Activated naive CD8-positive, alpha-beta T cell treated with anti-CD3 and anti-CD28 coated beads, Interleukin-2, amount 50 U/mL, for 24 hours (primary cell): ENCODE measurements at regions not wholly inside any gene's neighbourhood (a gene's known extent, or its start where the extent isn't known, plus 50 kb on each side); places are given as distances from the start of the nearest gene placed in this dataset.
A peak's percentile ranks its signal among the peaks of the same experiment; 100 is the strongest.
"Not testable (repeated sequence)": the region's sequence is repeated elsewhere in the genome, so short reads cannot be mapped to it uniquely, and the experiment has no call there.

Experiments used
- ATAC-seq: fragments of 150-1000 bp; cut with Tn5 transposase; one replicate; pipeline ENCODE4 v1.10.0; 2021
- DNase-seq: peaks from one replicate; pipeline ENCODE4 v3.0.0; 2021
- H3K27ac Mint-ChIP-seq: one replicate; pipeline ENCODE4 v1.8.0; 2021; ENCODE audit warnings: mild to moderate bottlenecking, mixed read lengths
- H3K27me3 Mint-ChIP-seq: one replicate; pipeline ENCODE4 v1.8.0; 2021; ENCODE audit warnings: mixed read lengths
- H3K36me3 Mint-ChIP-seq: one replicate; pipeline ENCODE4 v1.8.0; 2021; ENCODE audit warnings: low read depth, mixed read lengths
- H3K4me1 Mint-ChIP-seq: one replicate; pipeline ENCODE4 v1.8.0; 2021; ENCODE audit warnings: mixed read lengths
- H3K4me3 Mint-ChIP-seq: one replicate; pipeline ENCODE4 v1.8.0; 2021; ENCODE audit warnings: mild to moderate bottlenecking, moderate library complexity, mixed read lengths
- H3K9me3 Mint-ChIP-seq: one replicate; pipeline ENCODE4 v1.8.0; 2021; ENCODE audit warnings: mixed read lengths

DNA sequence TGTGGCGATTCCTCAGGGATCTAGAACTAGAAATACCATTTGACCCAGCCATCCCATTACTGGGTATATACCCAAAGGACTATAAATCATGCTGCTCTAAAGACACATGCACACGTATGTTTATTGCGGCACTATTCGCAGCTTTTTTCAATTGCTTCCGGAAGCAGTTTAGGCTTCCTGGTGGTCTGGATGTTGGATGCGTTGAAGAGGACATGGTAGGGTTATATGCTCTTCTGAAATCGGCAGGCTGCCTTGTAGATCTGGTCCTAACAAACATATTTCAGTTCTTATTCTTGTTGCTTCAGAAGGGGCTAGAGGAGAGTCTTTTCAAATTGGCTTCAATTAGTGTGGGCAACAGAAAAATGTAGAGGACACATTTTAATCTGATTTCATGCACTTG, 243.4 kb downstream of the TMA16 start:
- not testable (repeated sequence) for H3K27me3 Mint-ChIP-seq, H3K4me1 Mint-ChIP-seq, H3K9me3 Mint-ChIP-seq, DNase-seq, H3K36me3 Mint-ChIP-seq, H3K4me3 Mint-ChIP-seq, ATAC-seq, H3K27ac Mint-ChIP-seq

GRCh38 chr4:163738521-163738920, 244.0 kb downstream of the TMA16 start:
- H3K4me1 Mint-ChIP-seq: no peaks in the 10 kb centered on the region
- DNase-seq (no peak), ATAC-seq (no peak)
- H3K4me3 Mint-ChIP-seq: no peak overlapping the region
- H3K27me3 Mint-ChIP-seq: no peaks in the 10 kb centered on the region
- H3K27ac Mint-ChIP-seq: no peak overlapping the region
- no peaks in the 10 kb centered on the region for H3K9me3 Mint-ChIP-seq
- no peaks in the 10 kb centered on the region for H3K36me3 Mint-ChIP-seq

GRCh38 chr4:163744861-163745260, 250.4 kb downstream of the TMA16 start:
- ATAC-seq: no peak
- Mint-ChIP-seq H3K27ac (no peak overlapping the region), H3K9me3 (no peaks in the 10 kb centered on the region), H3K4me3 (no peak overlapping the region), H3K36me3 (no peaks in the 10 kb centered on the region), H3K4me1 (no peaks in the 10 kb centered on the region), H3K27me3 (peaks cover 4% of the 10 kb centered on the region)
- DNase-seq: no peak

DNA sequence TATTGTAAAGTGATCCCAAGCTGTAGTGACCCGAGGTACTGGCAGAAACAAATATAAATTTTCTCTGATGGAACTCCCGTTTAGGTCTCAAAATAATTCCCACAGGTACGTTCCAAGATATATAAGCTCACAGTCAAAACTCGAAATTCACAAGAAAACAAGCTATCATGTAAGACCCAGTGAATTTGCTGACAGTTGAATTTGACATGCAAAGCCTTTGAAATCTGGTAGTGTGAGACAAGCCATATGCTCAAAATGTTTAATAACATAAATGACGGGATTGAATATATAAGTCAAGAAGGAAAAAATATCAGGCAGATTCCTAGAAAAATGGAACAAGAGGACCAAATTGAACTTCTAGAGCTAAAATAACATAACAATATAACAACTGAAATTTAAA, 252.8 kb downstream of the TMA16 start:
- H3K4me1 Mint-ChIP-seq: no peaks in the 10 kb centered on the region
- ATAC-seq (no peak), DNase-seq (no peak)
- H3K27me3 Mint-ChIP-seq: peaks cover 4% of the 10 kb centered on the region
- no peaks in the 10 kb centered on the region for H3K9me3 Mint-ChIP-seq
- no peaks in the 10 kb centered on the region for H3K36me3 Mint-ChIP-seq
- H3K27ac Mint-ChIP-seq: no peak overlapping the region
- H3K4me3 Mint-ChIP-seq: no peak overlapping the region

DNA sequence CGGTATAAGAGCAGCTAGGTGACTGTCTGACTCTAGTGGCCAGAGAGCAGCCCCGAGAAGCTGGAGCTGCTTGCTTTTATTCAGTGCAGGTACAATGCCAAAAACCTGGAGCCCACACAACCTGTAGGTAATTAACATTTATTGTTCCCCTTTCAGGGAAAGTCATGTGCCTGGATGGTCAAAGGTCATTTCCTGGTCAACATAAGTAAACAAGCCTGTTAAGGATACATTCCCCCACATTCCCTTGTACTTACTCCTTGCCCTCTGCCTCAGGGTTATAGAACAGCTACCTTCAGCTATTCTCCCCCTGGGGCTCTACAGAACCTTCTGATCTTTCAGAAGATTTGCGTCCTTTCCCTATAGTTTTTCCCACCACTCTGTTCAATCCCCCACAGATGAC, 253.4 kb downstream of the TMA16 start:
- Mint-ChIP-seq H3K4me3 (no peak overlapping the region), H3K9me3 (no peaks in the 10 kb centered on the region), H3K27me3 (peaks cover 4% of the 10 kb centered on the region), H3K36me3 (no peaks in the 10 kb centered on the region), H3K4me1 (no peaks in the 10 kb centered on the region), H3K27ac (no peak overlapping the region)
- DNase-seq (no peak), ATAC-seq (no peak)

GRCh38 chr4:163748449-163748848, 254.0 kb downstream of the TMA16 start:
- ATAC-seq: no peak
- no peak for DNase-seq
- H3K36me3 Mint-ChIP-seq: no peaks in the 10 kb centered on the region
- no peaks in the 10 kb centered on the region for H3K9me3 Mint-ChIP-seq
- no peak overlapping the region for H3K4me3 Mint-ChIP-seq
- H3K27me3 Mint-ChIP-seq: peaks cover 4% of the 10 kb centered on the region
- no peak overlapping the region for H3K27ac Mint-ChIP-seq
- H3K4me1 Mint-ChIP-seq: no peaks in the 10 kb centered on the region

DNA sequence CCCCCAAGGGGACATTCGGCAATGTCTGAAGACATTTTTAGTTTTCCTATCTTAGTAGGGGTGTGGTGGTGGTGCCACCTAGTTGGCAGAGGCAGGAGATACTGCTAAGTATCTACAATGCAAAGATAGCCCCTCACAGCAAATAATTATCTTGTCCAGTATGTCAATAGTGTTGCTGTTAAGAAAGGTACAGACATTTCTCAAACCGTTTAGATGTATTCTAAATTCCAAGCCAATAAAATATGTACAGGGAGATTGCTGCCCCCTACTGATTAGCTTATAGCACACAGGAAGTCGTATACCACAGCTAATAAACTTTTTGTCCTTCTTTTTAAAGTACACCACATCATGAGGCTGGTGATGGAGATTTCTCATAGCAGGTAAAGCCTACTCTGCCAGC, 260.5 kb downstream of the TMA16 start:
- Mint-ChIP-seq H3K4me1 (no peaks in the 10 kb centered on the region), H3K9me3 (no peaks in the 10 kb centered on the region), H3K36me3 (no peaks in the 10 kb centered on the region), H3K27me3 (peaks cover 4% of the 10 kb centered on the region), H3K27ac (no peak overlapping the region), H3K4me3 (no peak overlapping the region)
- no peak for DNase-seq
- ATAC-seq: peak; percentile 46

DNA sequence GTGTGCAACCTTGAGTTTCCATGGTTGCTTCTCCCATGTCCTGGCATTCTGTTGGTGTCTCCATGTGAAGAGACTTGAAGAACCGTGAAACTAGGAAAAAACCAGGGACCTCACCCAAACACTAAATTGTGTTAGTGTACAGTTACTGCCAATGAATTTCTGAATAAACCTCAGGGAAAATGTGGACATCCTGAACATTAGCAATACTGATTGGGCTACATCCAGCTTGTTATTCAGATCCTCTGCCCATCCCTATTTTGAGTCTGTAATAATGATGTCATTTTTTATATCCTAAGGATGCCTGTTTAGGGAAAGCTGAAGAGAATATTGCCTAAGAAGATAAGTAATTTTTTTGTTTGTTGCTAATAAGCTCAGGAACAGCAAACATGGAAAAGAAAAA, 262.7 kb downstream of the TMA16 start:
- Mint-ChIP-seq H3K27me3 (peaks cover 4% of the 10 kb centered on the region), H3K36me3 (no peaks in the 10 kb centered on the region)

DNA sequence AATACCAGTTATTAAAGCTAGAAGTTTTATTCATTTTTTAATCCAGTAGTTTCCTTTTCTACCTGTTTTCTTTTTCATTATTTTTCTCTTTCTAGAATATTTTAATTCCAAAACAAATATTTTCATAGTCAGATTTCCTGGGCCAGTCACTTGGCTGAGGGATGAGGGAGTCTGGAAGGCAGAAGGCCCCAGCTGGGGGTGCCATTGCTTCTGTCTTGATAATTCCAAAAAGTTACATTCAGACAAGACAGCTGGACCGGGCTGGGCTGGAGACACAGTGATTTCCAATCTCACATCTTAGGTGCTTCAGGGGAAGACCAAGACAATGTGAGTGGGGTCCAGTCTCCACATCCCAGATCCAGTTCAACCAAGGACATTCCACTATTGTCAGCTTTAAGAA, 263.5 kb downstream of the TMA16 start:
- Mint-ChIP-seq H3K4me1 (no peaks in the 10 kb centered on the region), H3K9me3 (no peaks in the 10 kb centered on the region), H3K27me3 (peaks cover 4% of the 10 kb centered on the region), H3K4me3 (no peak overlapping the region), H3K36me3 (no peaks in the 10 kb centered on the region), H3K27ac (no peak overlapping the region)
- no peak for ATAC-seq
- no peak for DNase-seq

More for the DNA sequence above, 262.7 kb downstream of the TMA16 start:
- no peak for ATAC-seq
- Mint-ChIP-seq H3K4me1 (no peaks in the 10 kb centered on the region), H3K9me3 (no peaks in the 10 kb centered on the region), H3K27ac (no peak overlapping the region), H3K4me3 (no peak overlapping the region)
- DNase-seq: no peak

DNA sequence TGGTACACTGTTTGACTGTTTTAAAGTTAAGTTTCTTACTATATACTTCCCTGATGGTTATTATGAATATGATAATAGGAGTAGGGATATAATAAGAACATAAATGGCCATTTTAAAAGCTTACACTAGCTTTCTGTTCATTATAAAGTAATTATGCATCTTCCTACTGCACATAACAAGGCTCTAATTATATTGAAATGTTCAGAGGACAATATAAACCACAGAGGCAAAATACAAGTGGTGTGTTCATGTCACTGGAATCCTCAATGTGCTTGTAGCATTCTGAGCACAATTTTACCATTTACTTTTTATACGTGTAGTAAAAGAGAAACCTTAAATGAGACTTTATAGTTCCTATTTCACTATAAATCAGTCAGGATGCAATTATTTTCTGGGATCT, 268.3 kb downstream of the TMA16 start:
- Mint-ChIP-seq H3K9me3 (no peaks in the 10 kb centered on the region), H3K36me3 (no peaks in the 10 kb centered on the region), H3K4me1 (no peaks in the 10 kb centered on the region), H3K27ac (no peak overlapping the region), H3K4me3 (no peak overlapping the region), H3K27me3 (no peaks in the 10 kb centered on the region)
- ATAC-seq (no peak), DNase-seq (no peak)

GRCh38 chr4:163764569-163764968, 270.1 kb downstream of the TMA16 start:
- no peak overlapping the region for H3K27ac Mint-ChIP-seq
- DNase-seq: no peak
- H3K27me3 Mint-ChIP-seq: no peaks in the 10 kb centered on the region
- no peak for ATAC-seq
- H3K36me3 Mint-ChIP-seq: no peaks in the 10 kb centered on the region
- H3K4me1 Mint-ChIP-seq: no peaks in the 10 kb centered on the region
- H3K9me3 Mint-ChIP-seq: no peaks in the 10 kb centered on the region
- no peak overlapping the region for H3K4me3 Mint-ChIP-seq

- H3K4me1 Mint-ChIP-seq: no peaks in the 10 kb centered on the region
- no peak overlapping the region for H3K4me3 Mint-ChIP-seq
- H3K36me3 Mint-ChIP-seq: no peaks in the 10 kb centered on the region
- no peak for DNase-seq
- H3K9me3 Mint-ChIP-seq: no peaks in the 10 kb centered on the region
- no peak for ATAC-seq
- no peaks in the 10 kb centered on the region for H3K27me3 Mint-ChIP-seq
- H3K27ac Mint-ChIP-seq: no peak overlapping the region
Measured at GRCh38 chr4:163768014-163768413, 273.5 kb downstream of the TMA16 start.

GRCh38 chr4:163772238-163772637, 277.7 kb downstream of the TMA16 start:
- Mint-ChIP-seq H3K36me3 (no peaks in the 10 kb centered on the region), H3K4me3 (no peak overlapping the region), H3K4me1 (no peaks in the 10 kb centered on the region), H3K27me3 (peaks cover 3% of the 10 kb centered on the region), H3K9me3 (no peaks in the 10 kb centered on the region), H3K27ac (no peak overlapping the region)
- no peak for DNase-seq
- no peak for ATAC-seq

DNA sequence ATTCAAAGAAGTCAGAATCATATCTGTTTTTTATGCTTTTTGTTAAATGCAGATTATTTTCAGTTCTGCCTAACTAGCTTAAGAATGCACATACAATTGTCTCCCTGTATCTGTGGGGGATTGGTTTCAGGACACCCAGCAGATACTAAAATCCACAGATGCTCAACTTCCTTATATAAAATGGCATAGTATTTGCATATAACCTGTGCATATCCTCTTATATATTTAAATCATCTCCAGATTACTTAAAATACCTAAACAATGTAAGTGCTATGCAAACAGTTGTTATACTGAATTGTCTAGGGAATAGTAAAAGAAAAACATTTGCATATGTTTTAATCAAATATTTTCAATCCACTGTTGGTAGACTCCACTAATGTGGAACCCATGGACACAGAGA, 279.4 kb downstream of the TMA16 start:
- DNase-seq (no peak), ATAC-seq (no peak)
- Mint-ChIP-seq H3K27ac (no peak overlapping the region), H3K4me1 (no peaks in the 10 kb centered on the region), H3K4me3 (no peak overlapping the region), H3K36me3 (no peaks in the 10 kb centered on the region), H3K27me3 (peaks cover 3% of the 10 kb centered on the region), H3K9me3 (no peaks in the 10 kb centered on the region)

DNA sequence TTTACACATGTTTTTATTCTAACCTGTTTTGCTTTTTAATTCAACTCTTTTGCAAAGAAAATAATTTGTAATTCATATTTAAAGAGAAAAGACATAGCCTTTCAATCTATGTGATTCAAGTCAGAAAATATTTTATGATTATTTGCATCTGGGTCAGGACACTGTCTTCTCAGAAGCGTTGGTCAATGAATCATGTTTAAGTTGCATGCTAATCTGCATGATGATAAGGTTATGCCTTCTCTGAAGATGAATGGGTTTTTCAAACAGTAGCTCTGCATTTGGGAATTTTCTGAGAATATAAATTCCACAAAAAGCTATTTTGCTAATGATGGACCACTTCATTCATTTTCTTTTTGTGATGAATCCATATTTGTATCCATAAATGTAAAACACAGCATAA, 282.5 kb downstream of the TMA16 start:
- H3K27ac Mint-ChIP-seq: no peak overlapping the region
- no peak overlapping the region for H3K4me3 Mint-ChIP-seq
- no peaks in the 10 kb centered on the region for H3K36me3 Mint-ChIP-seq
- DNase-seq (no peak), ATAC-seq (no peak)
- no peaks in the 10 kb centered on the region for H3K9me3 Mint-ChIP-seq
- no peaks in the 10 kb centered on the region for H3K4me1 Mint-ChIP-seq
- H3K27me3 Mint-ChIP-seq: peaks cover 3% of the 10 kb centered on the region

GRCh38 chr4:163781726-163782125, 287.2 kb downstream of the TMA16 start:
- H3K27me3 Mint-ChIP-seq: peaks cover 2% of the 10 kb centered on the region
- no peak overlapping the region for H3K27ac Mint-ChIP-seq
- no peak for ATAC-seq
- H3K4me3 Mint-ChIP-seq: no peak overlapping the region
- no peaks in the 10 kb centered on the region for H3K36me3 Mint-ChIP-seq
- H3K4me1 Mint-ChIP-seq: no peaks in the 10 kb centered on the region
- no peak for DNase-seq
- H3K9me3 Mint-ChIP-seq: peaks cover 7% of the 10 kb centered on the region
